Endodermal cell (in vitro differentiated cells): ENCODE measurements at regions not wholly inside any gene's neighbourhood (a gene's known extent, or its start where the extent isn't known, plus 50 kb on each side); places are given as distances from the start of the nearest gene placed in this dataset.

Experiments used
- DNase-seq: peaks from one replicate; pipeline ENCODE4 v3.0.0-alpha.2; 2017
- H3K27ac ChIP-seq: 2 replicates; pipeline ENCODE4 v1.5.1; 2013; ENCODE audit warnings: mild to moderate bottlenecking, low read depth, low read length, moderate library complexity
- H3K27me3 ChIP-seq: 2 replicates; pipeline ENCODE4 v1.6.1; 2013; ENCODE audit warnings: mild to moderate bottlenecking, low read length, moderate library complexity; ENCODE audit not compliant: insufficient read depth, control insufficient read depth, poor library complexity, severe bottlenecking
- H3K36me3 ChIP-seq: 2 replicates; pipeline ENCODE4 v1.7.0; 2013; ENCODE audit warnings: mild to moderate bottlenecking, low read length, moderate library complexity; ENCODE audit not compliant: control insufficient read depth, insufficient read depth
- H3K4me1 ChIP-seq: one replicate; pipeline ENCODE4 v1.7.0; 2013; ENCODE audit warnings: low read length; ENCODE audit not compliant: control insufficient read depth, insufficient read depth
- H3K4me3 ChIP-seq: 2 replicates; pipeline ENCODE4 v1.5.1; 2013; ENCODE audit warnings: mild to moderate bottlenecking, low read length, moderate library complexity
- H3K9ac ChIP-seq: 2 replicates; pipeline ENCODE4 v1.6.1; 2013; ENCODE audit warnings: mild to moderate bottlenecking, low read length, moderate library complexity; ENCODE audit not compliant: poor library complexity, severe bottlenecking; ENCODE audit errors: extremely low read depth
- H3K9me3 ChIP-seq: 2 replicates; pipeline ENCODE4 v1.6.1; 2013; ENCODE audit warnings: mild to moderate bottlenecking, low read length, moderate library complexity; ENCODE audit not compliant: control insufficient read depth
- H3K27ac Mint-ChIP-seq: 2 replicates; pipeline ENCODE4 v1.8.0; 2020; ENCODE audit warnings: mixed read lengths
- H3K27me3 Mint-ChIP-seq: 2 replicates; pipeline ENCODE4 v1.8.0; 2021; ENCODE audit warnings: mild to moderate bottlenecking, mixed read lengths; ENCODE audit not compliant: insufficient read depth
- H3K36me3 Mint-ChIP-seq: 2 replicates; pipeline ENCODE4 v1.8.0; 2020; ENCODE audit warnings: low read depth, mixed read lengths
- H3K4me1 Mint-ChIP-seq: 2 replicates; pipeline ENCODE4 v1.8.0; 2020; ENCODE audit warnings: mixed read lengths
- H3K4me3 Mint-ChIP-seq: 2 replicates; pipeline ENCODE4 v1.8.0; 2020; ENCODE audit warnings: mild to moderate bottlenecking, moderate library complexity, mixed read lengths
- H3K9me3 Mint-ChIP-seq: 2 replicates; pipeline ENCODE4 v1.8.0; 2020; ENCODE audit warnings: mild to moderate bottlenecking, mixed read lengths
- CTCF ChIP-seq: fragments of 200-600 bp; sonication (generic); conservative IDR thresholded peaks from 2 replicates; pipeline ENCODE4 v1.5.0; 2021; ENCODE audit warnings: antibody characterized with exemption, mild to moderate bottlenecking
- WGBS, 2 experiments: methylation state at CpG; one replicate each; pipeline versions ENCODE4 v1.1.5 to v1.1.7; 2013; ENCODE audit warnings: missing lambda C conversion rate in 2 of 2, mixed read lengths in 1 of 2; ENCODE audit not compliant: insufficient coverage in 1 of 2, insufficient read length in 1 of 2; 5-methylcytosine and 5-hydroxymethylcytosine counted together

GRCh38 chr9:107123389-107123788 lies 159.7 kb upstream of the RAD23B start:
- no peak overlapping the region for H3K9ac ChIP-seq
- H3K4me3 ChIP-seq = no peak overlapping the region
- H3K9me3 Mint-ChIP-seq = no peaks in the 10 kb centered on the region
- no peaks in the 10 kb centered on the region for H3K27me3 ChIP-seq
- no peaks in the 10 kb centered on the region for H3K36me3 ChIP-seq
- DNase-seq = no peak
- H3K9me3 ChIP-seq = no peaks in the 10 kb centered on the region
- peaks cover 3% of the 10 kb centered on the region for H3K4me1 Mint-ChIP-seq
- H3K4me1 ChIP-seq = no peaks in the 10 kb centered on the region
- H3K27ac Mint-ChIP-seq = no peak overlapping the region
- TF ChIP-seq CTCF = no peak
- H3K27ac ChIP-seq = no peak overlapping the region
- no peaks in the 10 kb centered on the region for H3K36me3 Mint-ChIP-seq
- H3K27me3 Mint-ChIP-seq = no peaks in the 10 kb centered on the region
- H3K4me3 Mint-ChIP-seq = no peak overlapping the region

GRCh38 chr9:107127608-107128007 lies 155.5 kb upstream of the RAD23B start:
- H3K4me1 Mint-ChIP-seq = peaks cover 17% of the 10 kb centered on the region
- TF ChIP-seq CTCF = peak; percentile 64
- no peak overlapping the region for H3K4me3 ChIP-seq
- WGBS, 2 experiments = 80 to 89% methylated on average over 4 to 5 of the region's 5 CpGs
- H3K27ac Mint-ChIP-seq = no peak overlapping the region
- no peak overlapping the region for H3K4me3 Mint-ChIP-seq
- H3K27me3 Mint-ChIP-seq = no peaks in the 10 kb centered on the region
- no peaks in the 10 kb centered on the region for H3K9me3 Mint-ChIP-seq
- DNase-seq = peak; percentile 75
- no peak overlapping the region for H3K9ac ChIP-seq
- H3K27me3 ChIP-seq = no peaks in the 10 kb centered on the region
- H3K4me1 ChIP-seq = peaks cover 10% of the 10 kb centered on the region
- H3K36me3 ChIP-seq = no peaks in the 10 kb centered on the region
- H3K36me3 Mint-ChIP-seq = no peaks in the 10 kb centered on the region
- H3K27ac ChIP-seq = no peak overlapping the region
- no peaks in the 10 kb centered on the region for H3K9me3 ChIP-seq

- H3K4me3 Mint-ChIP-seq = no peak overlapping the region
- H3K27ac Mint-ChIP-seq = no peak overlapping the region
- Histone ChIP-seq H3K4me1 (peaks cover 10% of the 10 kb centered on the region), H3K27me3 (no peaks in the 10 kb centered on the region), H3K27ac (peak overlapping the region; percentile 89), H3K36me3 (no peaks in the 10 kb centered on the region), H3K4me3 (no peak overlapping the region), H3K9ac (no peak overlapping the region), H3K9me3 (no peaks in the 10 kb centered on the region)
- peak; percentile 87 for DNase-seq
- H3K27me3 Mint-ChIP-seq = peaks cover 7% of the 10 kb centered on the region
- 37 to 55% methylated on average over 4 to 5 of the region's 5 CpGs for WGBS, 2 experiments
- peaks cover 17% of the 10 kb centered on the region for H3K4me1 Mint-ChIP-seq
- H3K36me3 Mint-ChIP-seq = no peaks in the 10 kb centered on the region
- no peaks in the 10 kb centered on the region for H3K9me3 Mint-ChIP-seq
- TF ChIP-seq CTCF = no peak
These were observed 151.8 kb upstream of the RAD23B start for GRCh38 chr9:107131108-107131799.
